IPS DF 4.7 (cell line): ENCODE measurements at regions not wholly inside any gene's neighbourhood (a gene's known extent, or its start where the extent isn't known, plus 50 kb on each side); places are given as distances from the start of the nearest gene placed in this dataset.
A peak's percentile ranks its signal among the peaks of the same experiment; 100 is the strongest.

Experiments
- DNase-seq: peaks from one replicate; pipeline ENCODE4 v3.0.0-alpha.2; 2013; ENCODE audit warnings: low spot score; ENCODE audit errors: extremely low read depth

DNA sequence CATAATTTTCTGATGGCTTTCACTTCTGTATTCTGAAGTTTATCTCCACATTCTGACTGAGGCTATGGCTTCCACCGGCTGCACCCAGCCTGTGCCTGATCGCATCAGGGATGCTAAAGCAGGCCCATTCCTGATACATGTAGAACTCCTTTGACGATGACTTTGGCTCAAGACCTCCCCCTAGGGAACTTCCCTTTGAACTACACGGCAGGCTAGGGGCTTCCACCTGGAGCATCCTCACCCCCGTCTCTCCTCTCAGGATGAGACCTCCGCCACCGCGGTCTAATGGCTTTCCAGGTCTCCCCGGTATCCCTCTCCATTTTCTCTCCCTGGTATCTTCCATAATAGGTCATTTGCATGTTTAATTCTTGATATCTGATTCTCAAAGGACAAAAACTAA, 214.9 kb upstream of the CHST9 start:
- peak; percentile 79 for DNase-seq

GRCh38 chr18:27395752-27396151, 210.6 kb upstream of the CHST9 start:
- no peak for DNase-seq

DNA sequence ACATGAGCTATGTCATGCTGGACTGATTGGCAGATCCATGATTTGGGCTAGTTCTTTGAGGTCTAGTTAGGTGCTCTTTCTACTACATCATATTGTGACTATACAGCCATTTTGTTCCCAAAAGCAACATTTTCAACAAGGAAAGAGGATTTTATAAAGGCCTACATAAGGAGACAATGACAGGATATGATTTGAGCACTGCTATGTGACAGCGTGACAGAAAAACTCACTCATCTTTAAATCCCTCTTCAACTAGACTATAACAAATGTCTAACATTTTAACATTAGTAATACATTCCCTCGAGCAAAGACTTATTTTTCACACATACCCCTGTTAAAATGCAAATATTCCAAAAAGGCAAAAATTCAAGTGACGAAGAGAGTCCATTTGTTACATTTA, 209.6 kb upstream of the CHST9 start:
- no peak for DNase-seq

DNA sequence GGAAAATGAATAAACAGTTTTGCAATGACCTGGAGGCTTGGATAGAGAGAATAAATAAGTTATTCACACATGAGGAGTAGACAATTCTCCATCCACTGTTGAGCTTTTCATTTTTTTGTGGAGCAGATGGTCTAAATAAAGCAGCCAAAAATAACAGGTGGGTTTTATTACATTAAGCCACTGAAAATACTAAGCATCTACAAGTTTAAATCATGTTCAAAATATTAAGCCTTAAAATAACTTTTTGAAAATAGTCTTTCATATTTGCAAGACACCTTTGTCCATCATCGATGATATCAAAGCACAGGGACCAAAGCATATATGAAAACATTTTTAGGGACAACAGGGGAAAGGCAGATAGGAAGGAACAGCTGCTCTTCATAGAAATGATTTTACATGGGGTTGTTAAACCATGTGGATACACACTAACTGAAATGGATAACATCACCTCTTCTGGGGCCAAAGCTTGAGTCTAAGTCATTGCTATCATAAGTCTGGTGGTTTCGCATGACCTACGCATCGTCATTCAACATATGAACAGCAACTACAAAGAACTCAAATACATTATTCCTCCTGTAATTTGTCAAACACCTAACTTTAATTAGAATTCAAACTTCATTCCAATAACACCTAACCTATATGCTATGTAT, 197.6 kb upstream of the CHST9 start:
- DNase-seq = no peak

DNA sequence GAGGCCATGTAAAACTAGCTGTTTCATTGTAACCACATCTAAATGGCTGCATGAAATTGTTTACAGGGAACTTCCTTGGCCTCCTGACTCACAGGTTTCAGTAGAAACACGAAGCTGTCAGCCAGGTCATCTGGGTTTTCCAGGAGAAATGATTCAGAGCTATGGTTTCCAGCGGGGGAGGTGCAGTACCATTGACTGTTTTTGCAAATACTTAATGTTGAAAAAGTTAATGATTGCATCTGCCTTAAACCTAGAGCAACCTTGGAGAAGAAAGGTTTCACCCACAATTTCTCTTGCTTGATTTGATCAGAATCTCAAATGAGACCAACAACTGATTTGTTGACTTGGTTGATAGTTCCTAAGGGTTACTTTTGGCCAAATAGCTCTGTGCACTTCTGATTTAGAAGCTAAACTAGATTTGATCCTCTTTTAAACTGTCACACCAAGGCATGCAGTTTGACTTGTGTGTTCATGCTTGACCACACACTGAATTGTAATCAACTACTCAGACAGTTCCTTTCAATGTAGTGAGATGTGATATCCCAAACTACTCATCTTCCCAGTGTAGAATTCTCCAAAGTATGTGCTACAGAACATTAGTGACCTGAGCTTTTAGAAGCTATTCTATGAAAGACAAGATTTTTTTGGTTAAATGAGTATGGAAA, 193.5 kb upstream of the CHST9 start:
- no peak for DNase-seq

DNA sequence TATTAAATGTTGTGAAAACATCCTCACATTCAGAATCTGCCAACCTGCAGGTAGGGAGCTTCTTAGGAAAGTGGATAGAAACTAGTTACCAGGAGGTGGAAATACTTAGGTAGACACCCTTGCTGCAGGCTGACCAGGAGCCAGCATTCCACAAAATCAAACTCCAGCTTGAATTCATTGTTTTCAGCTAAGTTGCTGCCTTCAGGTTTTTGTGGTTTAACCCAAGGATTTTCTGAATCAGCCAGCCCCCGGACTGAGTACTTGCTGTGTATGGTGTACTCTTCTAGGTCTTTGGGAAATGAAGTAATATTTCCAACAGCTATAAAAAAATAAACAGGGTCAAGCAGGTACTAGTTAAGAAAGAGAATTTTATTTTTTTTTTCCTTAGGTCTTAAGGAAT, 192.1 kb upstream of the CHST9 start:
- DNase-seq = no peak

DNA sequence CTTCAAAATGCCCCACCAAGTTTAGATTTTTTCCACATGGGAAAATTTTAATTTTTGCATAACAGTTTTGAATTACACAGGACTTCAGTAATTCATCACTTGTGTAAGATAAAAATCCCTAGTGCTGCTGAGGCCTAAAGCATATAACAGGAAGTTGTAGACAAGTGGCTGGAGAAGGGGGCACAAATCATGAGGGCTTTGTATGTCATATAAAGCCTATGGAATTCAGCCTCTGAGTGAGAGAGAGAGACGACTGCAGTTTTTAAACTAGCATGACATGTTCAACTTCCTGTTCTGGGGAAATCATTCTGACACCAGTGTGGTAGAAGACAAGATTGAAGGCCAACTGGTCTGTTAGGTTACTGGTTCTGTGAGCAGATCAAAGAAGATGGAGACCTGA, 187.3 kb upstream of the CHST9 start:
- DNase-seq = no peak

DNA sequence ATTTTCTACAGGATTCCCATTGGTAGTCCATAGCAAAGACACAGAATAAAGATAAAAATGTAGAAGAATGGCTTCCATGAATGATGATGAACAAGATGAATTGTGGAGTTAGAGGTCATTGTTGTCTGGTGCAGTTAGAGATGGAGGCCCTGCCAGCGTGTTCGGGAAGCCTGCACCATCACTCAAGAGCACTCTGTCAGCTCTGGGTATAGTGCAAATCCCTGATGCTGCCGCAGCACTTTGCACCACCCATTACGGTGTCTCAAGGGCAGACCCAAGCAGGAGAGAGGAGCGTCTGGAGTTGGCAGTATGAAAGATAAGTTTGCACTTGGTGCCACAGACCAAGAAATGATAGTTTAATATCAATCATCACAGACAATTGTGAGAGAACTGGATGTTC, 181.6 kb upstream of the CHST9 start:
- DNase-seq = no peak

GRCh38 chr18:27366151-27366550, 181.0 kb upstream of the CHST9 start:
- no peak for DNase-seq

- no peak for DNase-seq
Measured at GRCh38 chr18:27363872-27364271, 178.8 kb upstream of the CHST9 start.

- DNase-seq = no peak
Measured at GRCh38 chr18:27361477-27361876, 176.4 kb upstream of the CHST9 start.

DNA sequence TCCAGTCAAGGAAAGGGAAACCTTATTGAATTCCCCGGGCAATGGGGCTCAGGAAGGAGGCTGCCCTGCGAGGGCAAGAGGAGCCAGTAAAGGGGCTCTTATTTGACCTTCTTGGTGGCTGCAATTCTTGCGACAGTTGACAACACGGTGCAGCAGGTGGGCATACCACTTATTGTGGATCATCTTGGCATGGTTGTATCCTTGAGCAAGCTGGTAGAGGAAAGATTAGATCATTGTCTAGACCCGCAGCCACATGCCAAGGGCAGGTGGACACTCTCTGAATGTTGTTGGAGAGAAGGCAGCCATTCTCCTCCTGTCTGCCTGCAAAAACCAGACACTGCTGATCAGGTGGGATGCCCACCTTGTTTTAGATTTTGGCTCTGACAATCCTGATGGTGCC, 170.2 kb upstream of the CHST9 start:
- DNase-seq = no peak

- no peak for DNase-seq
Measured at GRCh38 chr18:27353273-27353672, 168.2 kb upstream of the CHST9 start.

GRCh38 chr18:27349284-27349882, 164.3 kb upstream of the CHST9 start:
- DNase-seq = no peak

GRCh38 chr18:27331606-27332005, 146.5 kb upstream of the CHST9 start:
- DNase-seq = no peak

DNA sequence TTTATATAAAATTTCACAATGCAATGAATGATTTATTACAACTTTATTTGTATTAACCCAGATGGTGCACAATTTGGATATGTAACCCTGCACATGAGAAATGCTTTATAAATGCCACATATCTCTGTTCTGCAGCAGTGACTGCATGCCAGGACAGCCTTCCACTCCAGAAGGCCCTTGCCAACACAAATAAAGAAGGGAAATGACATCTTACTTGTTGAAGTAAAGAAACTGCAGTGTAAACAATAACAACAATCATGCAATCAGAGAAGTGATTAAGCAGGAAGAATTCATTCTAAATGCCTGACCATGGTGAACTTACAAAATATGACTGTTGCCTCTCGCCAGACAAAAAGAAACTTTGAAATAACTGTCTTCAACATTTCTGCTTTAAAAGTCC, 129.9 kb upstream of the CHST9 start:
- no peak for DNase-seq

GRCh38 chr18:27313678-27314077, 128.6 kb upstream of the CHST9 start:
- no peak for DNase-seq

DNA sequence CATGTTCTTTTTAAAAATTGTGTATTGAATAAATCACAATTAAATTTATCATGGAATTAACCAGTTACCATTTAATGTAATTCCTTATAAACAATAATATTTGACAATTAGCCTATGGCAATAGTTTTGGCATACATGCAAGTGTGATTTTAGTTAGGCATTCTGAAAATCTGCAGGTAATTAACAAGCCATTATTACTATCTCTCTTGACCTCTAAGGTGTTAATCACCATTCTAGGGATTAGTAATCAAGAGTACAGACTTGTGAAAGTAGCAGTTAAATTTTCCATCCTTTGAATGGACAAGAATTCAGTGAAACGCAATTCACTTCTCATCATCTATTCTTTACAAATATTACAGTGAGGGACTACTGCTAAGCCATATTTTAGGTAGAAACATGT, 127.7 kb upstream of the CHST9 start:
- DNase-seq = no peak

GRCh38 chr18:27312153-27312552, 127.0 kb upstream of the CHST9 start:
- DNase-seq = no peak

- no peak for DNase-seq
Measured at GRCh38 chr18:27311114-27311513, 126.0 kb upstream of the CHST9 start.

GRCh38 chr18:27301615-27302378, 116.7 kb upstream of the CHST9 start:
- no peak for DNase-seq

- DNase-seq = peak; percentile 33
Measured at GRCh38 chr18:27298214-27298804, 113.2 kb upstream of the CHST9 start.
